K562 (cell line): ENCODE measurements at regions not wholly inside any gene's neighbourhood (a gene's known extent, or its start where the extent isn't known, plus 50 kb on each side); places are given as distances from the start of the nearest gene placed in this dataset.

Experiments used
- ADNP ChIP-seq: fragments of 200-800 bp; sonication (Bioruptor generic); IDR thresholded peaks from 2 replicates; pipeline ENCODE4 v1.6.1; 2016; ENCODE audit warnings: missing genetic modification characterization, missing compliant biosample characterization
- ATF2 ChIP-seq: sonication (generic); formaldehyde crosslinking; IDR thresholded peaks from 2 replicates; pipeline ENCODE4 v1.8.1; 2022; ENCODE audit warnings: missing genetic modification reagents
- BRF2 ChIP-seq: IDR thresholded peaks from 3 replicates; pipeline ENCODE4 v1.6.1; 2011; ENCODE audit warnings: borderline replicate concordance, mild to moderate bottlenecking; ENCODE audit not compliant: insufficient read length, insufficient read depth
- CTCF ChIP-seq, 3 experiments: IDR thresholded peaks in 2 of 3; conservative IDR thresholded peaks in 1 of 3; 2 replicates each; pipeline ENCODE4 v1.5.1; 2011 to 2012; ENCODE audit warnings: low read length in 3 of 3, mild to moderate bottlenecking in 3 of 3, control low read depth in 2 of 3, improper control_type of control experiment in 1 of 3, inconsistent platforms in 1 of 3, low read depth in 1 of 3, mixed read lengths in 1 of 3, moderate library complexity in 1 of 3; ENCODE audit not compliant: insufficient read depth in 2 of 3
- GABPA ChIP-seq: fragments of 200-800 bp; sonication (Bioruptor generic); conservative IDR thresholded peaks from 2 replicates; pipeline ENCODE4 v1.6.1; 2016; ENCODE audit warnings: low read depth, missing genetic modification characterization, missing compliant biosample characterization
- HINFP ChIP-seq: fragments of 450-650 bp; conservative IDR thresholded peaks from 2 replicates; pipeline ENCODE4 v1.6.1; 2016; ENCODE audit warnings: missing genetic modification characterization, low read depth, mild to moderate bottlenecking, control low read depth, missing compliant biosample characterization
- POLR2AphosphoS5 ChIP-seq: IDR thresholded peaks from 2 replicates; pipeline ENCODE4 v1.6.1; 2011; ENCODE audit warnings: mild to moderate bottlenecking, low read depth, low read length, moderate library complexity; ENCODE audit not compliant: control insufficient read depth, insufficient read depth
- PRDM10 ChIP-seq: fragments of 450-650 bp; IDR thresholded peaks from 2 replicates; pipeline ENCODE4 v1.6.1; 2018; ENCODE audit not compliant: partially characterized antibody
- SFPQ ChIP-seq: fragments of 200-400 bp; formaldehyde crosslinking; IDR thresholded peaks from 2 replicates; pipeline ENCODE4 v1.6.1; 2017; ENCODE audit warnings: mild to moderate bottlenecking, low read depth, low read length, moderate library complexity
- SNAPC5 ChIP-seq: fragments of 250-450 bp; sonication (Bioruptor Pico); IDR thresholded peaks from 2 replicates; pipeline ENCODE4 v1.8.0; 2021; ENCODE audit warnings: moderate library complexity, mild to moderate bottlenecking, inconsistent platforms
- USF2 ChIP-seq: sonication (generic); formaldehyde crosslinking; IDR thresholded peaks from 2 replicates; pipeline ENCODE4 v1.5.0; 2020; ENCODE audit warnings: missing genetic modification reagents
- ZBTB11 ChIP-seq, 3 experiments: fragments of 200-800 bp in 1 of 3; fragments of 250-450 bp in 1 of 3; fragments of 450-650 bp in 1 of 3; sonication (Bioruptor Pico) in 1 of 3; sonication (Bioruptor generic) in 1 of 3; formaldehyde crosslinking in 1 of 3; IDR thresholded peaks; 2 replicates each; pipeline versions ENCODE4 v1.6.1 to v1.8.0; 2016 to 2022; ENCODE audit warnings: mild to moderate bottlenecking in 2 of 3, missing genetic modification characterization in 2 of 3, missing compliant biosample characterization in 1 of 3, moderate library complexity in 1 of 3
- ZKSCAN3 ChIP-seq: fragments of 250-450 bp; sonication (Bioruptor Pico); IDR thresholded peaks from 2 replicates; pipeline ENCODE4 v1.4.0; 2020
- ZNF41 ChIP-seq: fragments of 250-450 bp; sonication (Bioruptor Pico); conservative IDR thresholded peaks from 2 replicates; pipeline ENCODE4 v1.4.0; 2020; ENCODE audit warnings: mild to moderate bottlenecking

GRCh38 chr2:30356071-30356470, 91.0 kb upstream of the LCLAT1 start:
- TF ChIP-seq PRDM10 (no peak), SFPQ (no peak), HINFP (tag) (no peak), CTCF (IDR thresholded peaks at IDR 0.05 in 2 of 3, conservative IDR thresholded peaks at IDR 0.05 in 1 of 3; ENCODE audit: insufficient read depth in 2 of 3, low read depth in 1 of 3, low read length in 3 of 3) (no peak), ADNP (tag) (no peak), ZBTB11 (CRISPR knock-in tag; IDR thresholded peaks at IDR 0.05) (no peak), SNAPC5 (CRISPR knock-in tag) (no peak), GABPA (tag) (no peak), USF2 (no peak), ZKSCAN3 (CRISPR knock-in tag) (no peak), POLR2AphosphoS5 (no peak), ATF2 (no peak), BRF2 (no peak), ZNF41 (CRISPR knock-in tag) (no peak)
